NCI-H146 treated with DMSO at 0.1 percent for 48 hours (cell line): ENCODE measurements at regions not wholly inside any gene's neighbourhood (a gene's known extent, or its start where the extent isn't known, plus 50 kb on each side); places are given as distances from the start of the nearest gene placed in this dataset.
"Not testable (repeated sequence)": the region's sequence is repeated elsewhere in the genome, so short reads cannot be mapped to it uniquely, and the experiment has no call there.

ENCODE experiments used
- DNase-seq: peaks from one replicate; lab custom pipeline; 2025; ENCODE audit not compliant: unreplicated experiment; lab: John Stamatoyannopoulos, UW

DNA sequence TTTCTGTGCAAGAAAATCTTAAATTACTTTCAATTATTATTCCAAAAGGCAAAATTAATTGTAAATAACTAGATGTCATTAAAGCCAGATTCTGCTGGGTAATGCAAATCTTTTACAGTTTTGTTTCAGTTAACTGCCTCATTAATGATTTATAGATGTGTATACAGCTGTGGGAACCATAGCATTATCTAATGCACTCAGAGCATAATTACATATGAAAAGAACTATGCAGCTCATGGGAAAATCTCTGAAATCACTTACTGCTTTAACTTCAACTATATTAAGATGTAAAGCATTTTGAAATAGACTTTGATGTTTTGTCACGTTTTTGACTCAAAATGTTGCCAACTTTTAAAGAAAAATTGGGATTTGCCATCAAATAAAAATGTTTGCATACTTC is 630.3 kb upstream of the KLHL4 start:
- DNase-seq: peak; percentile 8

DNA sequence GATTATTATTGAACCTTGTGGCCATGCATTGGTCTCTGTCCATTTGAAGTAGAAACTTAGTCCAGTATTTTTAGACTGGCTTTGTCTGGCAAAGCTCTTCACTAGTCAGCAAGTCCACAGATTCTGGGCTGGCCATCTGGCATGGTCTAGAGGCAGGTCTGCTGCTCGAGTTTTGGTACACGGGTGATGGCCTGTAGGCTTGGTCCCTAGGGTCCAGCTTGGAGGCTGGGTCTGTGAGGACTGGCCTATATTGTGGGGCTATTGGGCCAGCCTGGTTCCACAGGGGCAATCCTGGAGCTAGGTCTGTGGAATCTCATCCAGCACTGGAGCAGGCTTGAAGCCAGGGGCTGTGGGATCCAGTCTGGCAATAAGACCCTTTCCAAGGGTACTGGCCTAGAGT is 607.6 kb upstream of the KLHL4 start:
- DNase-seq: no peak

DNA sequence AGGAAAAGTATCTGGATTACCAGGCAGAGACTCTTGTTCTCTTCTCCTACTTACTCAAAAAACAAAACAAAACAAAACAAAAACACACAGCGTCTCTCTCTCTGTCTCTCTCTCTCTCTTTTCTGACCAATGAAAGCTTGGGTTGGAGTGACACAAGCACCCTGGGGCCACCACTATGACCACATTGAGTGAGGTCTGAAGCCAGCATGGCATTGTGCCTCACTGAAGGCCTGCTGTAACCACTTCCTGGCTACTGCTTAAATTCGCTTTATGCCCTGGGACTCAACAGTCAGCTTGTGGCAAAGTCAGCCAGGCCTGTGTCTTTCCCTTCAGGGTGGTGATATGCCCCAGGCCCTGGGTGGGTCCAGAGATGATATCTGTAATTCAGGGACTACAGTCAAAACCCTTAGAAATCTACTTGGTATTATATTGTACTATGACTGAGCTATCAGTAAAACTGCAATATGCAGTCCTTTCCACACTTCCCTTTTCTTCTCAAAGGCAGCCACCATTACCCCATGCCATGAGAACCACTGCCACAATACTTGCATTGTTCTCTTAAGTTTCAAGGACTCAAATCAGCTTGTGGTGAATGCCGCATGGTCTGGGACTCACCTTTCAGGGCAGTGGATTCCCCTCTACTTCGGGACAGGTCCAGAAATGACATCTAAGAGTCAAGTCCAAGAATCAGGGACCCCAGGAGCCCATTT is 606.8 kb upstream of the KLHL4 start:
- no peak for DNase-seq

DNA sequence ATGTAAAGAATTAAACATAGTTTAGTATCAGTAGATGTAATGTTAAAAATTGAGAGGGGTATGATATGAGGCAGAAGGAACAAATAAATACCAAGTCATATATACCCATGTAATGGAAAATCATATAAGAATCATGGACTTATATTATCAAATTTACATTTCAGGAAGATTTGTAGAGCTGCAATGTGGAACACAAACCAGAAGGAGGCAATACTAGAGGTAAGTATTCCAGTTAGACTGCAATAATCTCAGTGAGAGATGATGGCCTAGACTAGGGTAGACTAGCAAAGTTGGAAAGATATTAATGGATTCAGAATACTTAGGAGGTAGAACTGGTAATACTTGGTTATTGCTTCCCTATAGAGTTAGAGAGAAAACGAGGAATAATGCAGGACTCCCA is 603.0 kb upstream of the KLHL4 start:
- DNase-seq: no peak

- DNase-seq: no peak
Observed at GRCh38 chrX:86917959-86918358, 599.6 kb upstream of the KLHL4 start.

GRCh38 chrX:86930419-86930818 is 587.2 kb upstream of the KLHL4 start:
- no peak for DNase-seq

DNA sequence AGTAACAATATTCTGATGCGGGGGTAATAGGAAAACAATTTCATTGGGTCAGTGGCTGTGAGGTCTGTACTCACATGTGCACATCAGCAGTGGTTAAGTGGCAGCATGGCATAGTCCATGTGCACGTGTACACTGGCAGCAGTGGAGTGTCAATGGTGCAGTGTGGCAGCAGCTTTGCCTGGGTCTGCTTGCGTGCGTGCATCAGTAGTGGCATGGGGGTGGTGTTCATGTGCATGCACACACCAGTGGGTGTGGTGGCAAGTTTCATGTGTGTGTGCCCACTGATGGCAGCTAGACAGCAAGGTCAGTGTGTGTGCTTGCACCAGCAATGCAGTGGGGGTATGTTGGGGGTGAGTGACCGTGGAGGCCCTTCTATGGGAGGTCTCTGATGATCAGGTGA is 581.6 kb upstream of the KLHL4 start:
- DNase-seq: no peak

- DNase-seq: no peak
Observed at GRCh38 chrX:86946569-86946968, 571.0 kb upstream of the KLHL4 start.

- DNase-seq: no peak
Observed at GRCh38 chrX:86964321-86964720, 553.3 kb upstream of the KLHL4 start.

- DNase-seq: no peak
Observed at GRCh38 chrX:86981326-86981879, 536.2 kb upstream of the KLHL4 start.

- not testable (repeated sequence) for DNase-seq
Observed at GRCh38 chrX:86987351-86987750, 530.3 kb upstream of the KLHL4 start.

DNA sequence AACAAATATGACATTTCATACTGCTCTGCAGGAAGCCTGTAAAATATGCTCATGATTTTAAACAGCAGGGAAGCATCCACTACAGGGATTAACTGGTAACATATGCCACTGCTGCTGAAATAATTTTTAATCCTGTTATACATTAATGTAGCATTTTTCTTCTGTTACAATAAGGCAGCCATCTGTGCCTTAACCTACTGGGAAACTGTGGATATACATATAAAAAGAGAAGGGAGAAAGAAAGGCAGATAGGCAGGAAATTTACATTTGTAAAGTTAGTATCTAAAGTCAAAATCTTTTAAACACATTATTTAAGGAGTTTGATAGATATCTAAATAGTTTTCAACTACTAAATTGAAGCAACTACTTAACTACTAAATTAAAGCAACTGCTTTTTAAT is 514.6 kb upstream of the KLHL4 start:
- no peak for DNase-seq

DNA sequence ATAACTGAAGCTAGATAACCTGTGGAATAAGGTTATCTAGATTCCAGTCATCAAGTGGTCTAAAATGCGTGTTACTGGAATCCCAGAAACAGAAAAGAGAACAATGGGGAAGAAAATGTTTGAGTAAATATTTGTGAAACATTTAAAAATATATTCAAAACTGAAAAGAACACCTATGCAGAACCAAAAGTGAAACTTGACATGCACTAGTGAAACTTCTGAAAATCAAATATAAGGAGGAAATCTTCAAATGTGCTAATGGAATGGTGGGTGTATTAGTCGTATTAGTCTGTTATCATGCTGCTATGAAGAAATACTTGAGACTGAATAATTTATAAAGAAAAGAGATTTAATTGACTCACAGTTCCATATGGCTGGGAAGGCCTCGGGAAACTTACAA is 512.4 kb upstream of the KLHL4 start:
- no peak for DNase-seq

DNA sequence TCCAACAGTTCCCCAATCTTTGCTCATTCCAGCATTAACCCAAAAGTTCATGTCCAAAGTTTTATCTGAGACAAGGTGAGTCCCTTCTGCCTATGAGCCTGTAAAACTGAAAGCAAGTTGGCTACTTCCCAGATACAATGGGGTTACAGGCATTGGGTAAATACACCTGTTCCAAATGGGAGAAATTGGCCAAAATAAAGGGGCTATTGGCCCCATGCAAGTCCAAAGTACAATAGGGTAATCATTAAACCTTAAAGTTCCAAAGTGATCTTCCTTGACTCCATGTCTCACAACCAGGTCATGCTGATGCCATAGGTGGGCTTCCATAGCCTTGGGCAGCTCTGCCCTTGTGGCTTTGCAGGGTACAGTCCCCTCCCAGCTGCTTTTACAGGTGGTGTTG is 511.7 kb upstream of the KLHL4 start:
- DNase-seq: no peak

DNA sequence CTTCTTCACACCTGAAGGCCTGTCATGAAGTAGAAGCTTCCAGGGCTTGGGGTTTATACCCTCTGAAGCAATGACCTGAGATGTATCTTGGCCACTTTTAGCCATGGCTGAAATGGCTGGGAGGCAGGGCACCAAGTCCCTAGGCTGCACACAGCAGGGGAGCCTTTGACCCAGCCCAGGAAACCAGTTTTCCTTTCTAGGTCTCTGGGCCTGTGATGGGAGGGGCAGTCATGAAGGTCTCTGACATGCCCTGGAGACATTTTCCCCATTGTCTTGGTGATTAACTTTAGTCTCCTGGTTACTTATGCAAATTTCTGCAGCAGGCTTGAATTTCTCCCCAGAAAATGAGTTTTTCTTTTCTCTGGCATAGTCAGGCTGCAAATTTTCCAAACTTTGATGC is 511.0 kb upstream of the KLHL4 start:
- DNase-seq: no peak

GRCh38 chrX:87017210-87017609 is 500.4 kb upstream of the KLHL4 start:
- DNase-seq: no peak

- not testable (repeated sequence) for DNase-seq
Observed at GRCh38 chrX:87033115-87033514, 484.5 kb upstream of the KLHL4 start.

DNA sequence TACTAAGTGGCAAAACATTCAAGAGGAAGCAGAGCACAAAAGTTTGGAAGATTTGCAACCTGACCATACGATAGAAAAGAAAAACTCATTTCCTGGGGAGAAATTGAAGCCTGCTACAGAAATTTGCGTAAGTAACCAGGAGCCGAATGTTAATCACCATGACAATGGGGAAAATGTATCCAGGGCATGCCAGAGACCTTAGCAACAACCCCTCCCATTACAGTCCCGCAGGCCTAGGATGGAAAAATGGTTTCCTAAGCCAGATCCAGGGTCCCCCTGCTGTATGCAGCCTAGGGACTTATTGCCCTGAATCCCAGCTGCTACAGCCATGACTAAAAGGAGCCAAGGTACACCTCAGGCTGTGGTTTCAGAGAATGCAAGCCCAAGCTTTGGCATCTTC is 472.2 kb upstream of the KLHL4 start:
- DNase-seq: no peak

- no peak for DNase-seq
Observed at GRCh38 chrX:87049567-87049966, 468.0 kb upstream of the KLHL4 start.

GRCh38 chrX:87063642-87064041 is 454.0 kb upstream of the KLHL4 start:
- no peak for DNase-seq

DNA sequence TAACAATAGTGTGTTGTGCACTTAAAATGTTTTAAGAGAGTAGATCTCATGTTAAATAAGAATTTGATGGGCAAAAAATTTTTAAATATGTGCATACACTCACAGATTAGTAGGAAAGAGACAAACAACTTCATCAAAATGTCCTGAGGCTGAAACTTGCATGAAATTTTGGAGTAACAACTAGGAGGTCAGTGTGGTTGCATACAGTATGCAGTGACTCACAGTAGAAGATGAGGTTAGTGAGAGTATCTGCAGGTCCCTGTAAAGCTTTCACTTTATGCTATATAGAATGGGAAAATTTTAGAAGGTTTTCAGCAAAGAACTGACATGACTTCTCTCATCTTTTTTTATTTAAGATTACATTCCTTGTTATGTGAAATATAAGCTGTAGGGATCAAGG is 453.1 kb upstream of the KLHL4 start:
- DNase-seq: no peak

GRCh38 chrX:87067795-87068369 is 449.7 kb upstream of the KLHL4 start:
- no peak for DNase-seq

GRCh38 chrX:87078231-87078630 is 439.4 kb upstream of the KLHL4 start:
- no peak for DNase-seq
